ENCODE measurements at regions not wholly inside any gene's neighbourhood (a gene's known extent, or its start where the extent isn't known, plus 50 kb on each side); places are given as distances from the start of the nearest gene placed in this dataset.
A peak's percentile ranks its signal among the peaks of the same experiment; 100 is the strongest.

GRCh38 chr2:120428748-120429147 is 82.8 kb downstream of the INHBB start:
- DNase-seq, result no peak

- no peak for DNase-seq
Measured at GRCh38 chr2:120429586-120430500, 83.9 kb downstream of the INHBB start.

- no peak for DNase-seq
Measured at GRCh38 chr2:120430501-120430830, 84.5 kb downstream of the INHBB start.

DNA sequence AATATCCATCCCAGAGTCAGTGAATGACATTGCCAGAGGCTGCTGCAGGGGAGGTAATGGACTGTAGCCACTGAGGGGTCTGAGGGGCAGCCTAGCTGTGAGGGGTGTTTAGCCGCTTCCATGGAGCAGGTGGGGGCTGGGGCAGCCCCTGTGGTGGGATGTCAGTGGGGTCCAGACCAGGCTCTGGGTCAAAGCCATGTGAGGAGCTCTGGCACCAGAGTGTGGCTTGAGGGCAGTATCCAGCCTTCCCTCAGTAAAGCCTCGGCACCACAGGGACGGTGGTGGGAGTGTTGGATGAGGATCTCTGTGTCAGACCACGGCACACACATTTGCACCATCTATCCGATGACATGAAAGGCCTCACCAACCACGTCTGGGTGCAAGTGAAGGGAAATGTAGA is 85.0 kb downstream of the INHBB start:
- no peak for DNase-seq

DNA sequence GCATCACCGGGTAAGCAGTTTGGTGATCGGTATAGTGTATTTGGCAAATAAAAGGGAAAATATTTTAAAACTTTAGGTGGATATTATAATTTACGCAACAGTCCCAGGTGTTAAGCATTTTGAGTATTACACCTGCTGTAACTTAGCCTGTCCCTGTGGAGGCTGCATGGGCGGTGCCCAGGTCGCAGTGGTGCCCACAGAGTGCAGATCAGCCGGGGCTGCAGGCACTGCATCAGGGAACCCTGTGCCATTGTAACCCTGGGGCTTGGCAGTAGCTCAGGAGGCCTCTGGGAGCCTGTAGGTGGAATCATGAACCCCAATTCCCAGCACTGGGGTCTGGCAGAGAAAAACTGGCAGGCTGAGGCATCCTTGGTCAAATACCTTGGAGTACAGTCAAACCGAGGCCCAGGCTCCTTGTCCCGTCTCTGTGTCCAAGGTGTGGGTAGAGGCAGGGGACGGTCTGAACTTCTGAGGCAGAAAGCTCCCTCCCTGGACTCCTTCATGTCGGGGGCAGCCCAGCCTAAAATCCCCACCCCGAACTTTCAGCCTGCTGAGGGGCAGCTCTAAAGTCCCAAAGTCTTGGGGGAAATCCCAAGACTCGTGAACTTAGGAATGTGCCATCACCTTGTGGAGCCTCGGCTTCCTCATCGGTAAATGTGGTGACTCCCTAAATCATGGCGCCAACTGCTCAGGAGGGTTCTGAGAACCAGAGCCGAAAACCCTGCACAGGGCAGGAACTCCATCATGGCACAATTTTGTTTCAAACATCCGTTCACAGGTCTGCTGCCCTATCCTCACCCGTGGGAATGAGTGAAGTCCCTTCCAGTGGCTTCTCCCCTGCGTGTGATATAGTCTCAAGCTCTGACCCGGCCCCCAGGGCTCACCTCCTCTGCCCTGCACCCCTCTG is 85.7 kb downstream of the INHBB start:
- no peak for DNase-seq

DNA sequence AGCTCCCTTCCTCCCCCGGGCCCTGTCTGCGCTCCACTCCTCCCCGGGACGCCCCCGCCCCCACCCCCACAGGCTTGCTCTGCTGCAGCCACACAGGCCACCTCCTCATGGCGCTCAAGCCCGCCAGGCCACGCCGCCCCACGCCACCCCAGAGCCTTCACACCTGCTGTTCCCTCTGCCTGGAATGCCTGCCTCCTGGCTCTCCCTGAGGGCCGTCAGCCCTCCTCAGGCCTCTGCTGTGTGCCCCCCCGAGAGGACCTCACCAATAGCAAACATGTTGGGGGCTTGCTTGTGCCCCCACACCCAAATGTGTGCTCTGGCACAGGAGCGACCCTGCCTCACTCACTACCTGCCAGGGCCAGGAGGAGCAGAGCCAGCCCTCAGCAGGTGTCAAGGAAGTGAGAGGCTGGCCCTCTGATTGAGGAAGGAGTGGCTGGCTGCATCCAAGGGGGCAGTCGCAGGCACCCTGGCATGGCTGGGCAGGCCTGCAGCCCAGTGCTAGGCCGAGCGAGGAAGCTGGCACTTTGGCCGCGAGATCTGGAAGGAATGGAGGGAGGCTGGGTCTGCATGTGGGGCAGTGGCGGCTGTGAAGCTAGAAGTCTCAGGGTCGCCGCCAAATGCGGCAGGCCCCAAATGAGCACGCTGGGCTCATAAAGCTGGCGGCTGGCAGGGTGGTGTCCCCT is 86.5 kb downstream of the INHBB start:
- no peak for DNase-seq

DNA sequence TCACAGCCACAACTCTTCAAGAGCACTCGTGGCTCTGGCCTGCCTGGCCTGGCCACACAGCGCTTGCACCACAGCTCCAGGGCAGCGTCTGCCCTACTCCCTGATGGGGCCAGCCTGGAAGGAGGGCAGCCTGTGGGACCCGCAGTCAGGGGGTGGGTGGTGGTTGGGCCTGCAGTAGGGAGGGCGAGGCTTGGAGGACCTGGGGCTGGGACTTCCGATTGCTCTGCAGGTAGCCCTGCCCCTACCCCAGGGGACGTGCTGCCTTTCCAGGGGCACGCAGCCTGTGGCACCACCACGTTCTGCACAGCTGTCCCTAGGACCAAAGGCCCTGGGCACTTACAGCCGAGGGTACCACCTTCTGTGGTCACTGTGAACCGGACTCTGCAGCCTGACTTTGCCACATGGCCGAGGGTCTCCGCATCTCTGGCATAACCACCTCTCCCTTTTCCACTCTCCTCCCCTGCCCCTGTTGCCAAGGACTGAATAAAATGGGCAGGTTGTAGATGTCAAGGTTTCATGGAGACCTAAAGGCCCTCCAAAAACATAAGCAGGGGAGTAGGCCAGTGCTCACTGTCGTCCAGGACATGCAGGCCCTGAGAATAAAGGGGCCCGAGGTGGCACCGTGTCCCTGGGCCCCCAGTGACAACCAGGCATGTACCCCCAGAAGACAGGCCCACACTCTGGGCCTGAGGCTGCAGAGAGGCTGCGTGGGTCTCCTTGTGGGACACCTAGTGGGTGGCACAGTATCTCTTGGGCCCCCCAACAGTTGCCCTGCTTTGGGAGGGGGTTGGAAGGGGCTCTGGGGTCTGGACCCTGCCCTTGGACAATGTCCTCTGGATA is 87.3 kb downstream of the INHBB start:
- DNase-seq, result no peak

GRCh38 chr2:120433816-120434290 is 87.9 kb downstream of the INHBB start:
- DNase-seq, result no peak

GRCh38 chr2:120434492-120435308 is 88.8 kb downstream of the INHBB start:
- no peak for DNase-seq

- DNase-seq, result no peak
Measured at GRCh38 chr2:120435671-120436459, 89.9 kb downstream of the INHBB start.

- no peak for DNase-seq
Measured at GRCh38 chr2:120436460-120436739, 90.5 kb downstream of the INHBB start.

DNA sequence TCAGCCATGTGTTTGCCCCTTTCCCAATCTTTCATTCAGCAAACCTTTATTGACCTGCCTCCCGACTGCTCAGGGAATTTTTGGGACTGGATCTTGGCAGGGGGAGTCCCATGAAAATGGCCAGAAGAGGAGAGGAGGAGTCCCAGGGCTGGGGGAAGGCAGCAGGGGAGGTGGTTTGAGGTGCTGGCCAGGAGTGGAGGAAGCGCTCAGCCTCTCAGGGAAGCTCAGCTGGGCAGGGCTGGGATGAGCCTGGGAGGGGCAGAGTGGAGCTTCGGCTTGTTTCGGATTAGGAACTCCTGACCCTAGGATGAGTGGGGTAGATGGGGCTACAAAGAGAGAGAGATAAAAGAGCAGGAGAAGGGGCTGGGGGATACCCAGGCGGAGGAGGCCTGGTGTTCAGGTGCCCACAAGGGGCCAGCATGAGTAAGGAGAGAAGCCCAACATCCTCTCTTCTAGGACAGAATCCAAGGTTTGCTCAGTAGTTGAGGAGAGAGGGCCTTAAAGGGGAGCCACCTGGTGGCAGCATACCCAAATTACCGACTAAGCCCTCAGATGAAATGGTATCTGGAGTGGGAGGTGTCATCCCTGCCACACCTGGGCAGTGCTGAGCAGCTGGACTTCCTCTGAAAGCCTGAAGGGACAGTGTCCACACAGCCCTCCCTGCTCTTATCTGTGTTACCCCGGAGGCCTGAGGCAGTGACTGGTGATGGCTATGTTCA is 91.1 kb downstream of the INHBB start:
- peak; percentile 46 for DNase-seq

- DNase-seq, result no peak
Measured at GRCh38 chr2:120437604-120438000, 91.7 kb downstream of the INHBB start.

- DNase-seq, result no peak
Measured at GRCh38 chr2:120438301-120439066, 92.5 kb downstream of the INHBB start.

GRCh38 chr2:120439067-120439368 is 93.1 kb downstream of the INHBB start:
- DNase-seq, result no peak

- no peak for DNase-seq
Measured at GRCh38 chr2:120439637-120440384, 93.9 kb downstream of the INHBB start.

- DNase-seq, result no peak
Measured at GRCh38 chr2:120440521-120441350, 94.8 kb downstream of the INHBB start.

DNA sequence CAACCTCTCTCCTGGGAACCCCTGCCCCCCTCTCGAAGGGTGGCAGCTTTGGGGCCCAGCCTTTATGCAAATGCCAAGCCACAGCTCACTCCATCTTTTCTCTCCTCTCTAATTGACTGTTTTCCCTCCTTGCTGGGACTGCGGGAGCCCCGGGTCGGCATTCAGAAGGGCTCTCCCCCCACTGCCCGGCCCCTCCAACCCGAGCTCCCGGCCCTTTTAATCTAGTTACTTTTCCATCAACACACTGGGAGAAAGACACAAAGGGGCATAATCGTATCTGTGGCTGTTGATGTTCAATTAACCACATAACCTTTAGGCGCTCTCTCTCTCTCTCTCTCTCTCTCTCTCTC is 95.4 kb downstream of the INHBB start:
- DNase-seq, result no peak

Data from activated CD4-positive, alpha-beta T cell treated with anti-CD3 and anti-CD28 coated beads for 48 hours (primary cell).